ENCODE measurements at regions not wholly inside any gene's neighbourhood (a gene's known extent, or its start where the extent isn't known, plus 50 kb on each side); places are given as distances from the start of the nearest gene placed in this dataset.
A peak's percentile ranks its signal among the peaks of the same experiment; 100 is the strongest.

DNA sequence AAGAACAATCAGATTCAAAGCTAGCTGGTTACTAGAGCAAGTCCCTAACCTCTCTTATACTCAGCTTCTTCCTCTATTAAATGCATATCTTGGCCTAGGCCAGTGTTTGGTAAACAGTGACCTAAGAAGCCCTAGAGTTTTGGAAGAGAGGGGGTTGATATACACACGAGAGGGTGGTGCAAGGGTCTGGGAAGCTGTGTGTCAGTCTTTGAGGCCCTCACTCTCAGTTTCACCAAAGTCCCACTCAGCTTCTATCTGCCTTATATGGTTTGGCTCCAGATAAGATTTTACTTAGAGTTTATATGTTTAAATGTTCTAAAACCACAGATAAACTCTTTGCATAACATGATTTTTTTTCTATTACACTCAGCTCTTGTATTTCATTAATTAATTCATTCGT is 526.1 kb upstream of the BTBD3 start:
- TF ChIP-seq, protein P1, sequence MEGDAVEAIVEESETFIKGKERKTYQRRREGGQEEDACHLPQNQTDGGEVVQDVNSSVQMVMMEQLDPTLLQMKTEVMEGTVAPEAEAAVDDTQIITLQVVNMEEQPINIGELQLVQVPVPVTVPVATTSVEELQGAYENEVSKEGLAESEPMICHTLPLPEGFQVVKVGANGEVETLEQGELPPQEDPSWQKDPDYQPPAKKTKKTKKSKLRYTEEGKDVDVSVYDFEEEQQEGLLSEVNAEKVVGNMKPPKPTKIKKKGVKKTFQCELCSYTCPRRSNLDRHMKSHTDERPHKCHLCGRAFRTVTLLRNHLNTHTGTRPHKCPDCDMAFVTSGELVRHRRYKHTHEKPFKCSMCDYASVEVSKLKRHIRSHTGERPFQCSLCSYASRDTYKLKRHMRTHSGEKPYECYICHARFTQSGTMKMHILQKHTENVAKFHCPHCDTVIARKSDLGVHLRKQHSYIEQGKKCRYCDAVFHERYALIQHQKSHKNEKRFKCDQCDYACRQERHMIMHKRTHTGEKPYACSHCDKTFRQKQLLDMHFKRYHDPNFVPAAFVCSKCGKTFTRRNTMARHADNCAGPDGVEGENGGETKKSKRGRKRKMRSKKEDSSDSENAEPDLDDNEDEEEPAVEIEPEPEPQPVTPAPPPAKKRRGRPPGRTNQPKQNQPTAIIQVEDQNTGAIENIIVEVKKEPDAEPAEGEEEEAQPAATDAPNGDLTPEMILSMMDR (IDR thresholded peaks at IDR 0.05; ENCODE audit: insufficient read depth, low read depth, low read length, missing control alignments) = no peak
- DNase-seq (ENCODE audit: low read depth) = no peak

DNA sequence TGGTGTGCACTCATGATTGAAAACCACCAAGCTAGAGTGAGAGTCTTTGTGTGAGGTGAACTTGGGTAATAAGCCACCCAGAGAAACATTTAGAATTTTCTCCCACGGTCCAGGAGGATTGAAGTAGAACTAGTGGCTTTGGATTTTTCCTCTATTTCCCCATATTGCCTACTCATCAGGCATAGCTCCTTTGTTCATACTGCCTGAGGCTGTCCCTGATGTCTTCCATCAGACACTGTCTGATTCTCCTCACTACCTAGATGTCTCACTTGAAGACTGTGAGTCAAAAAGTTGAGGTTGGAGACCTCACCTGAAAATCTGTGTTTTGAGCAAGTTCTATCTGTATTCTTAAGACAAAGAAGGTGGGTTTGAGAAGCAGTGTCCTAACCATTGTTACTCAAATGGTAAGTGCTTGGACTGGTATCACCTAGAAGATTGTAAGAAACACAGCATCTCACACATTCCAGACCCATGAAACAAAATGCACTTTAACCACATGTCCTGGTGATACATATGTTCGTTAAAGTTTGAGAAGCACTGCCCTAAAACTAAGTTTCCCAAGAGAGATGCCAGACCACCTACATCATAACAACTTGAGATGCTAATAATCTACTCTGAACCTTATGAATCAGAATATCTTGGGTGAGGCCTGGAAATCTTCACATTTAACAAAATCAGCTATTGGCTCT is 523.4 kb upstream of the BTBD3 start:
- DNase-seq (ENCODE audit: low read depth) = peak; percentile 20

More for the DNA sequence above, 526.1 kb upstream of the BTBD3 start:
- no peak overlapping the region for H3K4me3 ChIP-seq (ENCODE audit: low read depth, low read length)

DNA sequence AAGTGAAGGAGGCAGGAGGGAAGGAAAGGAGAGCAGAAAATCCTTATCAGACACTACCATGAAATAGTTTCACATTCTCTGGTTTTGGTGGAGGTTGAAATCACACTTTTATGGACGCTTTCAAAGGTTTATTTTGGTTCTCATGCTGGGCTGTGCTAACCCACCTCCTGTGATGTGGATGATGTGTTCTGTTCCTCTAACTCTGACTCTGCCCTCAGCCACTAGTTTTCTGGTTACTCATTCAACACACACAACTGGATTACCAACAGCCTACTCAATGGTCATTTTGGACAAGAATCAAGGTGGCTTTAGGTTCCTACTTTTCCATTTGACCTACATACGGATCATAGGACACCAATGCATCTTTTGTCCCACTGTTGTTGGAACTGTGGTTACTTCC is 522.1 kb upstream of the BTBD3 start:
- peak; percentile 11 for DNase-seq (ENCODE audit: low read depth)
- TF ChIP-seq, protein P1 (IDR thresholded peaks at IDR 0.05; ENCODE audit: insufficient read depth, low read depth, low read length, missing control alignments) = no peak
- H3K4me3 ChIP-seq (ENCODE audit: low read depth, low read length) = no peak overlapping the region

More for the DNA sequence above, 523.4 kb upstream of the BTBD3 start:
- no peak overlapping the region for H3K4me3 ChIP-seq (ENCODE audit: low read depth, low read length)
- TF ChIP-seq, protein P1 (IDR thresholded peaks at IDR 0.05; ENCODE audit: insufficient read depth, low read depth, low read length, missing control alignments) = no peak

DNA sequence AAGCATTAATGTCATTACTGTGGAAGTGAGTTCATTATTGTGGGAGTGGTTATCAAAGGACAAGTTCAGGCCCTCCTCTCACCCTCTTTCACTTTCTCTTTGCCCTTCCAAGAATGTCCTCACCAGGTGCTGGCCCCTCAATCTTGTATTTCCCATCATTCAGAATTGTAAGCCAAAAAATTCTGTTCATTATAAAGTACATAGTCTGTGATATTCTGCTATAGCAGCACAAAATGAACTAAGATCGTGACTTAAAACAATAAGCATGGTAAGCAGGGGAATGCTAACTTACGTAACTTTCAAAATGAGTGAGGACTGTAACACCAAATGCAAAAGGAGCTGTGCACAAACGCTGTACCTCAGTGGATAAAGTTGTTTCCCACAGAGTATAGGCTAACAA is 515.7 kb upstream of the BTBD3 start:
- peak overlapping the region; percentile 34 for H3K4me3 ChIP-seq (ENCODE audit: low read depth, low read length)
- TF ChIP-seq, protein P1 (IDR thresholded peaks at IDR 0.05; ENCODE audit: insufficient read depth, low read depth, low read length, missing control alignments) = no peak
- DNase-seq (ENCODE audit: low read depth) = peak; percentile 21

DNA sequence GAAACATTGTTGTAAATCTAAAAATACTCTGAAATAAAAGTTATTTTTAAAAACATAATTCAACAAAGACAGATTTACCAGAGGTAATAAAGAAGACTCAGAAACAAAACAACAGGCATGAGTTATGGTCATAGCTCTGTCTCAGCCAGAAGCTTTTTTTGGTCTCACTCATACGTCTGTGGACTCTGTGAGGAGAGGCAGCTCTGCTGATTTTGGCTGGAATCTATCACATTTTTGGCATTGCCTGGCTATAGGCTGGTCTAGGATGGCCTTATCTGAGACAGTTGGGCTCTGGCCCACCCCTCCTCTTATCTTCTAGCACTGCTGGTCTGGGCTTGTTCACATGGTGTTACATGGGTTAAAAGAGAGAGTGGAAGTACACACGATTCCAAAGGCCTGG is 514.0 kb upstream of the BTBD3 start:
- H3K4me3 ChIP-seq (ENCODE audit: low read depth, low read length) = no peak overlapping the region
- TF ChIP-seq, protein P1 (IDR thresholded peaks at IDR 0.05; ENCODE audit: insufficient read depth, low read depth, low read length, missing control alignments) = no peak
- no peak for DNase-seq (ENCODE audit: low read depth)

DNA sequence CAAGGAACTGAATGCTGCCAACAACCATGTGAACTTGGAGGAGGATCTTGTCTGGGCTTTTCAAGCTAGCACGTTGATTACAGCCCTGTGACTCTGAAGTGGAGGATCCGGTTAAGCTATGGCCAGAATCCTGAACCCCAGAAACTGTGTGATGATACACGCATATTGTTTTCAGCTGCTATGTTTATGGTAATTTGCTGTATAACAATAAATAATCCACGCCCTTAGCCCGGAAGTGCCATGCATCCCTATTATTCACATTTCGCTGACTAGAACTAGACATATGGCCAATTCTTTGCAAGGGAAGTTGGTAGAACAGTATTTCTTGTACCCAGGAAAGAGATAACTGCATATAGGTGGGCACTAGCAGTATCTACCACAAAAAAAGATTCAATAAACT is 510.8 kb upstream of the BTBD3 start:
- DNase-seq (ENCODE audit: low read depth) = no peak
- TF ChIP-seq, protein P1 (IDR thresholded peaks at IDR 0.05; ENCODE audit: insufficient read depth, low read depth, low read length, missing control alignments) = no peak
- no peak overlapping the region for H3K4me3 ChIP-seq (ENCODE audit: low read depth, low read length)

DNA sequence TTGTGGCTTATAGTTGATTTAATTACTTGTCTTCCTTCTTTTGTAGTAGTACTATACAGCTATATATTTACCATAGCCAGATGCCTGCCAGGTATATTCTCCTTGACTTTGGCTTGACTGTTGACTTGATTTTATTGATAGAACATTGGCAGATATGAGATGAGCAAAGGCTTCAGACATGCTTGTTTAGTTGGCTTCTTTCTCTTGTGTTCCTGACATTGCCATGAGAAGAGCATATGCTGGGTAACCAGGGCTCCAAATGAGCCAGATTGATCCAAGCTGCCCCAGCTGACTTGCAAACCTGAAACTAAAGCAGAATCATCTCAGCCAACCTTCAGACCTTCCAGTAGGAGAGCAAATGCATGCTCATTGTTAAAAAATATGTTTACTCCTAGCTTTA is 508.1 kb upstream of the BTBD3 start:
- TF ChIP-seq, protein P1 (IDR thresholded peaks at IDR 0.05; ENCODE audit: insufficient read depth, low read depth, low read length, missing control alignments) = no peak
- no peak for DNase-seq (ENCODE audit: low read depth)
- H3K4me3 ChIP-seq (ENCODE audit: low read depth, low read length) = no peak overlapping the region
